ENCODE measurements at regions not wholly inside any gene's neighbourhood (a gene's known extent, or its start where the extent isn't known, plus 50 kb on each side); places are given as distances from the start of the nearest gene placed in this dataset.
"Not testable (repeated sequence)": the region's sequence is repeated elsewhere in the genome, so short reads cannot be mapped to it uniquely, and the experiment has no call there.

GRCh38 chr7:145893925-145894535 is 222.6 kb upstream of the CNTNAP2 start:
- ATAC-seq (replicated peaks) (no peak), DNase-seq (no peak)
- H3K4me1 Mint-ChIP-seq, result no peaks in the 10 kb centered on the region
- H3K27me3 Mint-ChIP-seq, result no peaks in the 10 kb centered on the region
- peaks cover 0 to 16% of the 10 kb centered on the region in 2 donors for H3K9me3 Mint-ChIP-seq
- no peak overlapping the region for H3K27ac Mint-ChIP-seq
- no peaks in the 10 kb centered on the region for H3K36me3 Mint-ChIP-seq
- H3K4me3 Mint-ChIP-seq, result no peak overlapping the region

DNA sequence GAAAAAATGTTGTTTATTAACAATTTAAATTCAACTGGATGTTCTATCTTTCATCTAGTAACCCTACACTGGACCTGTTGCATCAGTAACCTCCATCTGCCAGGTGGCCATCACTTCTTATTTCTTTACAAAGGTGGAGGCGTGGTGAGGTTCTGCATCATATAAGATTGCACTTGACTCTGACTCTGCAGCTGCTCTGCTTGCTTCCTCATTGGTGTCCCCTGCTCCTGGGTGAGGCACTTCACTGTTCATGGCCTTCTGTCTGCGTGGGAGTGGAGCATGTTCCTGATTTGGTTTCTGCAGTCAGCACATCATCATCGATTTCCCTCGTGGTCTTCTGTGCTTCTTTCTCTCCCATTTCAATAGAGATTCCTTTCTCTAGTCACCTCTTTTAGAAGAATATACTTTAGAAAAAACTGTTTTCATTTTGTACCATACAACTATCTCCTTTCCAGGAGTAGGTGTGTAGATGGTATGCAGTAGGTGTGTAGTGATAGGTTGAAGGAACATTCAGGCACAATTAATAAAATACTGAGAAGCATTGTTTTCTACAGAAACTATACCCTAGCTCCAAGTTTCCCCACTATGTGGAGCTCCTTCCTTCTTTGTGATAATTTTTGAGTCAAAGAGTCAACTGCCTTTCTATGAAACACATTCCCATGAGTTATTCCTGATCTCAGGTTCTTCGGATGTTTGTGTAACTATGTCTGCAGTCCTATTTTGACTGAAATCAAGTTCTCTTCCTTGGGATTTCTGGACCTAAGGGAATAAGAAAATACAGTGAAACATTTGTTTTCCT is 231.7 kb upstream of the CNTNAP2 start:
- no peaks in the 10 kb centered on the region for H3K36me3 Mint-ChIP-seq
- DNase-seq, result peak; percentile 2
- peak; percentile 69 to 77 for ATAC-seq (replicated peaks)
- H3K4me1 Mint-ChIP-seq, result peaks cover 3 to 9% of the 10 kb centered on the region in 2 donors
- H3K9me3 Mint-ChIP-seq, result peaks cover 0 to 2% of the 10 kb centered on the region in 2 donors
- no peak overlapping the region for H3K27ac Mint-ChIP-seq
- no peaks in the 10 kb centered on the region for H3K27me3 Mint-ChIP-seq
- no peak overlapping the region for H3K4me3 Mint-ChIP-seq

- ATAC-seq (replicated peaks) (no peak), DNase-seq (no peak)
- no peaks in the 10 kb centered on the region for H3K36me3 Mint-ChIP-seq
- H3K27ac Mint-ChIP-seq, result no peak overlapping the region
- H3K4me3 Mint-ChIP-seq, result no peak overlapping the region
- H3K9me3 Mint-ChIP-seq, result peaks cover 0 to 2% of the 10 kb centered on the region in 2 donors
- H3K27me3 Mint-ChIP-seq, result no peaks in the 10 kb centered on the region
- no peaks in the 10 kb centered on the region for H3K4me1 Mint-ChIP-seq
Measured at GRCh38 chr7:145876376-145876775, 240.2 kb upstream of the CNTNAP2 start.

DNA sequence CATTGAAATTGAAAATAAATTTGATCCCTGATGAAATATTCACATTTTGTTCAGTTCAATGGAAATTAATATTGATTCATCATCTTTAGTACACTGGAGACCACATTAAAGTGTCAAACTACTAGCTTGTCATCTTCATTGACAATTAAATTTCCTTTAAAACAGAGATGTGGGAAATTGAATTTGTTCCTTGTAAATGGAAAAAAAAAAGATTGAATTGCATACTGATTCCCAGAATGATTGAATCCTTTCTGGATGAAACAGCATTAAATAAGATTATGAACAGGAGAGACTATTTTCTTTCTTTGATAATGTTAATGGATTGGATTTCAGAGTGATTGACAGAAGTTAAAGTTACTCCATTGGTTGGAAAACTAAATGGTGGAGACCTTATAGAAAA is 241.3 kb upstream of the CNTNAP2 start:
- no peak for ATAC-seq (replicated peaks)

GRCh38 chr7:145868935-145869334 is 247.7 kb upstream of the CNTNAP2 start:
- H3K9me3 Mint-ChIP-seq, result peaks cover 8 to 22% of the 10 kb centered on the region in 2 donors

More for the DNA sequence above, 241.3 kb upstream of the CNTNAP2 start:
- Mint-ChIP-seq H3K9me3 (no peaks in the 10 kb centered on the region), H3K36me3 (no peaks in the 10 kb centered on the region), H3K27ac (no peak overlapping the region), H3K4me1 (no peaks in the 10 kb centered on the region), H3K4me3 (no peak overlapping the region), H3K27me3 (no peaks in the 10 kb centered on the region)
- DNase-seq, result no peak

GRCh38 chr7:145862212-145862611 is 254.4 kb upstream of the CNTNAP2 start:
- no peak overlapping the region for H3K27ac Mint-ChIP-seq
- ATAC-seq (replicated peaks) (no peak), DNase-seq (no peak)
- no peaks in the 10 kb centered on the region for H3K4me1 Mint-ChIP-seq
- peaks cover 11 to 12% of the 10 kb centered on the region in 2 donors for H3K9me3 Mint-ChIP-seq
- H3K27me3 Mint-ChIP-seq, result no peaks in the 10 kb centered on the region
- H3K4me3 Mint-ChIP-seq, result no peak overlapping the region
- H3K36me3 Mint-ChIP-seq, result no peaks in the 10 kb centered on the region

More at GRCh38 chr7:145868935-145869334, 247.7 kb upstream of the CNTNAP2 start:
- no peak for ATAC-seq (replicated peaks)
- no peak overlapping the region for H3K4me3 Mint-ChIP-seq
- no peak for DNase-seq
- H3K27me3 Mint-ChIP-seq, result no peaks in the 10 kb centered on the region
- no peaks in the 10 kb centered on the region for H3K4me1 Mint-ChIP-seq
- no peaks in the 10 kb centered on the region for H3K36me3 Mint-ChIP-seq
- H3K27ac Mint-ChIP-seq, result no peak overlapping the region

- Mint-ChIP-seq H3K4me3 (no peak overlapping the region), H3K27me3 (no peaks in the 10 kb centered on the region), H3K9me3 (peaks cover 4 to 13% of the 10 kb centered on the region in 2 donors), H3K27ac (no peak overlapping the region), H3K4me1 (no peaks in the 10 kb centered on the region), H3K36me3 (no peaks in the 10 kb centered on the region)
- ATAC-seq (replicated peaks) (peak; percentile 19 to 38), DNase-seq (no peak)
Measured at GRCh38 chr7:145860809-145861208, 255.8 kb upstream of the CNTNAP2 start.

GRCh38 chr7:145850636-145851035 is 266.0 kb upstream of the CNTNAP2 start:
- Mint-ChIP-seq H3K4me3 (no peak overlapping the region), H3K27me3 (no peaks in the 10 kb centered on the region), H3K4me1 (no peaks in the 10 kb centered on the region), H3K27ac (no peak overlapping the region), H3K36me3 (no peaks in the 10 kb centered on the region), H3K9me3 (peaks cover 4 to 7% of the 10 kb centered on the region in 2 donors)
- DNase-seq, result no peak
- ATAC-seq (replicated peaks), result no peak

GRCh38 chr7:145848691-145849090 is 267.9 kb upstream of the CNTNAP2 start:
- no peaks in the 10 kb centered on the region for H3K4me1 Mint-ChIP-seq
- H3K36me3 Mint-ChIP-seq, result no peaks in the 10 kb centered on the region
- peaks cover 0 to 2% of the 10 kb centered on the region in 2 donors for H3K9me3 Mint-ChIP-seq
- DNase-seq (no peak), ATAC-seq (replicated peaks) (no peak)
- no peak overlapping the region for H3K4me3 Mint-ChIP-seq
- no peaks in the 10 kb centered on the region for H3K27me3 Mint-ChIP-seq
- no peak overlapping the region for H3K27ac Mint-ChIP-seq

DNA sequence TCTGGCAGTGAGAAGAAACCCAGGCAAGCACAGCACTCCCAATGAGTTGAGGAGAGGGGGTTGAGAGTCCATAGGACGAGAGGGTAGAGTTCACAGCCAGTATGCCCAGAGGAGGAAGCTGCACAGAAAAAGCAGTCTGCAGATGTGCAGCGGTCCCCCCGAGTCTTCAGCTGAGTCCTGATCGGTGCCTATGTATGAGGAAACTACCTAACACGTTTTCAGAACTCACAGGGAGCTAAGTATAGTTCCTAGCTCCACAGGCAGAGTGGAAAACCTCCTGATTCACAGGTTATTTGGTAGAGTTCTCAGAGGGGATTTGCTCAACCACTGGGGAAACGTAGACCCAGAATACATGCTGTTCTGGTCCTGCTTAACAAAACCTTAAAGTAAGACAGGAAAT is 271.3 kb upstream of the CNTNAP2 start:
- ATAC-seq (replicated peaks) (no peak), DNase-seq (no peak)
- Mint-ChIP-seq H3K4me1 (no peaks in the 10 kb centered on the region), H3K9me3 (peaks cover 0 to 2% of the 10 kb centered on the region in 2 donors), H3K27ac (no peak overlapping the region), H3K4me3 (no peak overlapping the region), H3K27me3 (no peaks in the 10 kb centered on the region), H3K36me3 (no peaks in the 10 kb centered on the region)

DNA sequence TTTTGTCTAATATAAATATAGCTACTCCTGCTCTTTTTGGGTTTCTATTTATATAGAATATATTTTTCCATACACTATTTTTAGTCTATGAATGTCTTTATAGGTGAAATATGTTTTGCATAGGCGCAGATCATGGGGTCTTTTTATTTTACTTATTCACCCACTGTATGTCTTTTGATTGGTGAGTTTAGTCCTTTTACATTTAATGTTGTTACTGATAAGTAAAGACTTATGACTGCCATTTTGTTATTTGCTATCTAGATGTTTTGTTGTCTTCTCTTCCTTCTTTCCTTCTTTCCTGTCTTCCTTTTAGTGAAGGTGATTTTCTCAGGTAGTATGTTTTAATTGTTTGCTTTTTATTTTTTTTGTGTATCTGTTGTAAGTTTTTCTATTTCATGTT is 276.8 kb upstream of the CNTNAP2 start:
- Mint-ChIP-seq H3K36me3 (no peaks in the 10 kb centered on the region), H3K4me3 (no peak overlapping the region), H3K4me1 (no peaks in the 10 kb centered on the region), H3K27ac (no peak overlapping the region), H3K27me3 (no peaks in the 10 kb centered on the region), H3K9me3 (peaks cover 3 to 4% of the 10 kb centered on the region in 2 donors)
- ATAC-seq (replicated peaks) (no peak), DNase-seq (no peak)

- Mint-ChIP-seq H3K9me3 (peaks cover 2 to 4% of the 10 kb centered on the region in 2 donors), H3K4me1 (no peaks in the 10 kb centered on the region), H3K4me3 (no peak overlapping the region), H3K27ac (no peak overlapping the region), H3K36me3 (no peaks in the 10 kb centered on the region), H3K27me3 (no peaks in the 10 kb centered on the region)
- no peak for DNase-seq
- no peak for ATAC-seq (replicated peaks)
Measured at GRCh38 chr7:145831616-145832206, 284.9 kb upstream of the CNTNAP2 start.

GRCh38 chr7:145817687-145818086 is 298.9 kb upstream of the CNTNAP2 start:
- Mint-ChIP-seq H3K27me3 (no peaks in the 10 kb centered on the region), H3K4me1 (no peaks in the 10 kb centered on the region), H3K36me3 (no peaks in the 10 kb centered on the region), H3K9me3 (peaks cover 0 to 3% of the 10 kb centered on the region in 2 donors), H3K4me3 (no peak overlapping the region), H3K27ac (no peak overlapping the region)
- DNase-seq (no peak), ATAC-seq (replicated peaks) (no peak)

DNA sequence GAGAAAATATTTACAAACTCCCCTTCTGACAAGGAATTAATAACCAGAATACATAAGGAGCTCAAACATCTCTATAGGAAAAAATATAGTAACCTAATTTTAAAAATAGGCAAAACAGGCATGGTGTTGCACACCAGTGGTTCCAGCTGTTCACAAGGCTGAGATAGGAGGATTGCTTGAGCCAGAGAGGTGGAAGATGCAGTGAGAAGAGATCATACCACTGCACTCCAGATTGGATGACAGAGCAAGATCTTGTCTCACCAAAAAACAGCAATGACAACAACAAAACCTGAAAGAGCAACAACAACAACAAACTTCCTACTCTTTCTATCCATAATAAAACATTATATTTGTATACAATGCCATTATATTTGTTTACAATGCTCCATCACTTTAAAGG is 304.4 kb upstream of the CNTNAP2 start:
- Mint-ChIP-seq H3K27ac (no peak overlapping the region), H3K27me3 (no peaks in the 10 kb centered on the region), H3K4me3 (no peak overlapping the region), H3K36me3 (no peaks in the 10 kb centered on the region), H3K4me1 (no peaks in the 10 kb centered on the region), H3K9me3 (peaks cover 0 to under 1% of the 10 kb centered on the region in 2 donors)
- DNase-seq (no peak), ATAC-seq (replicated peaks) (no peak)

- not testable (repeated sequence) for DNase-seq; H3K9me3 Mint-ChIP-seq; H3K36me3 Mint-ChIP-seq; H3K4me3 Mint-ChIP-seq; H3K27ac Mint-ChIP-seq; H3K4me1 Mint-ChIP-seq; H3K27me3 Mint-ChIP-seq; ATAC-seq (replicated peaks)
Measured at GRCh38 chr7:145805496-145805895, 311.1 kb upstream of the CNTNAP2 start.
